ENCODE measurements at regions not wholly inside any gene's neighbourhood (a gene's known extent, or its start where the extent isn't known, plus 50 kb on each side); places are given as distances from the start of the nearest gene placed in this dataset.

- Mint-ChIP-seq H3K4me1 (no peaks in the 10 kb centered on the region), H3K4me3 (no peak overlapping the region), H3K36me3 (ENCODE audit: insufficient read depth) (no peaks in the 10 kb centered on the region), H3K27ac (ENCODE audit: low read depth) (no peak overlapping the region), H3K9me3 (peaks cover 12% of the 10 kb centered on the region), H3K27me3 (no peaks in the 10 kb centered on the region)
- ATAC-seq (replicated peaks; ENCODE audit: extremely low read depth, poor library complexity, severe bottlenecking) (no peak), DNase-seq (ENCODE audit: low spot score in 2 of 2) (no peak)
Measured at GRCh38 chr7:52320610-52321009, 714.8 kb upstream of the POM121L12 start.

GRCh38 chr7:52317921-52318320 is 717.5 kb upstream of the POM121L12 start:
- no peak overlapping the region for H3K4me3 Mint-ChIP-seq
- H3K4me1 Mint-ChIP-seq = no peaks in the 10 kb centered on the region
- H3K9me3 Mint-ChIP-seq = peaks cover 10% of the 10 kb centered on the region
- DNase-seq (ENCODE audit: low spot score in 2 of 2) = no peak
- no peaks in the 10 kb centered on the region for H3K27me3 Mint-ChIP-seq
- H3K36me3 Mint-ChIP-seq (ENCODE audit: insufficient read depth) = peaks cover 3% of the 10 kb centered on the region
- H3K27ac Mint-ChIP-seq (ENCODE audit: low read depth) = no peak overlapping the region
- ATAC-seq (replicated peaks; ENCODE audit: extremely low read depth, poor library complexity, severe bottlenecking) = no peak

- no peaks in the 10 kb centered on the region for H3K27me3 Mint-ChIP-seq
- H3K4me1 Mint-ChIP-seq = no peaks in the 10 kb centered on the region
- peaks cover 15% of the 10 kb centered on the region for H3K9me3 Mint-ChIP-seq
- ATAC-seq (replicated peaks; ENCODE audit: extremely low read depth, poor library complexity, severe bottlenecking) (no peak), DNase-seq (ENCODE audit: low spot score in 2 of 2) (no peak)
- H3K36me3 Mint-ChIP-seq (ENCODE audit: insufficient read depth) = peaks cover 3% of the 10 kb centered on the region
- no peak overlapping the region for H3K27ac Mint-ChIP-seq (ENCODE audit: low read depth)
- H3K4me3 Mint-ChIP-seq = no peak overlapping the region
Measured at GRCh38 chr7:52311886-52312285, 723.5 kb upstream of the POM121L12 start.

GRCh38 chr7:52309631-52310030 is 725.8 kb upstream of the POM121L12 start:
- ATAC-seq (replicated peaks; ENCODE audit: extremely low read depth, poor library complexity, severe bottlenecking) (no peak), DNase-seq (ENCODE audit: low spot score in 2 of 2) (no peak)
- no peak overlapping the region for H3K4me3 Mint-ChIP-seq
- H3K27me3 Mint-ChIP-seq = no peaks in the 10 kb centered on the region
- no peaks in the 10 kb centered on the region for H3K4me1 Mint-ChIP-seq
- H3K9me3 Mint-ChIP-seq = peaks cover 15% of the 10 kb centered on the region
- H3K36me3 Mint-ChIP-seq (ENCODE audit: insufficient read depth) = peaks cover 3% of the 10 kb centered on the region
- no peak overlapping the region for H3K27ac Mint-ChIP-seq (ENCODE audit: low read depth)

GRCh38 chr7:52302765-52303520 is 732.5 kb upstream of the POM121L12 start:
- Mint-ChIP-seq H3K9me3 (peaks cover 15% of the 10 kb centered on the region), H3K4me3 (no peak overlapping the region), H3K27me3 (no peaks in the 10 kb centered on the region), H3K36me3 (ENCODE audit: insufficient read depth) (no peaks in the 10 kb centered on the region), H3K4me1 (no peaks in the 10 kb centered on the region), H3K27ac (ENCODE audit: low read depth) (no peak overlapping the region)
- no peak for ATAC-seq (replicated peaks; ENCODE audit: extremely low read depth, poor library complexity, severe bottlenecking)
- DNase-seq (ENCODE audit: low spot score in 2 of 2) = no peak

- Mint-ChIP-seq H3K4me1 (no peaks in the 10 kb centered on the region), H3K4me3 (no peak overlapping the region), H3K36me3 (ENCODE audit: insufficient read depth) (no peaks in the 10 kb centered on the region), H3K9me3 (peaks cover 15% of the 10 kb centered on the region), H3K27me3 (no peaks in the 10 kb centered on the region), H3K27ac (ENCODE audit: low read depth) (no peak overlapping the region)
- DNase-seq (ENCODE audit: low spot score in 2 of 2) (no peak), ATAC-seq (replicated peaks; ENCODE audit: extremely low read depth, poor library complexity, severe bottlenecking) (no peak)
Measured at GRCh38 chr7:52297128-52297527, 738.3 kb upstream of the POM121L12 start.

GRCh38 chr7:52294942-52295341 is 740.5 kb upstream of the POM121L12 start:
- H3K9me3 Mint-ChIP-seq = peaks cover 8% of the 10 kb centered on the region
- H3K36me3 Mint-ChIP-seq (ENCODE audit: insufficient read depth) = no peaks in the 10 kb centered on the region
- H3K27me3 Mint-ChIP-seq = no peaks in the 10 kb centered on the region
- H3K4me3 Mint-ChIP-seq = no peak overlapping the region
- ATAC-seq (replicated peaks; ENCODE audit: extremely low read depth, poor library complexity, severe bottlenecking) (no peak), DNase-seq (ENCODE audit: low spot score in 2 of 2) (no peak)
- no peak overlapping the region for H3K27ac Mint-ChIP-seq (ENCODE audit: low read depth)
- H3K4me1 Mint-ChIP-seq = no peaks in the 10 kb centered on the region

- Mint-ChIP-seq H3K4me1 (no peaks in the 10 kb centered on the region), H3K4me3 (no peak overlapping the region), H3K27ac (ENCODE audit: low read depth) (no peak overlapping the region), H3K36me3 (ENCODE audit: insufficient read depth) (no peaks in the 10 kb centered on the region), H3K27me3 (no peaks in the 10 kb centered on the region), H3K9me3 (peaks cover 6% of the 10 kb centered on the region)
- ATAC-seq (replicated peaks; ENCODE audit: extremely low read depth, poor library complexity, severe bottlenecking) (no peak), DNase-seq (ENCODE audit: low spot score in 2 of 2) (no peak)
Measured at GRCh38 chr7:52289247-52289646, 746.2 kb upstream of the POM121L12 start.

GRCh38 chr7:52287698-52288097 is 747.7 kb upstream of the POM121L12 start:
- Mint-ChIP-seq H3K9me3 (peaks cover 11% of the 10 kb centered on the region), H3K4me1 (no peaks in the 10 kb centered on the region), H3K27ac (ENCODE audit: low read depth) (no peak overlapping the region), H3K36me3 (ENCODE audit: insufficient read depth) (no peaks in the 10 kb centered on the region), H3K27me3 (no peaks in the 10 kb centered on the region), H3K4me3 (no peak overlapping the region)
- no peak for ATAC-seq (replicated peaks; ENCODE audit: extremely low read depth, poor library complexity, severe bottlenecking)
- DNase-seq (ENCODE audit: low spot score in 2 of 2) = no peak

GRCh38 chr7:52285689-52286088 is 749.7 kb upstream of the POM121L12 start:
- ATAC-seq (replicated peaks; ENCODE audit: extremely low read depth, poor library complexity, severe bottlenecking) (no peak), DNase-seq (ENCODE audit: low spot score in 2 of 2) (no peak)
- H3K27ac Mint-ChIP-seq (ENCODE audit: low read depth) = no peak overlapping the region
- no peaks in the 10 kb centered on the region for H3K36me3 Mint-ChIP-seq (ENCODE audit: insufficient read depth)
- no peaks in the 10 kb centered on the region for H3K4me1 Mint-ChIP-seq
- H3K4me3 Mint-ChIP-seq = no peak overlapping the region
- H3K27me3 Mint-ChIP-seq = no peaks in the 10 kb centered on the region
- peaks cover 21% of the 10 kb centered on the region for H3K9me3 Mint-ChIP-seq

GRCh38 chr7:52283335-52283734 is 752.1 kb upstream of the POM121L12 start:
- peaks cover 30% of the 10 kb centered on the region for H3K9me3 Mint-ChIP-seq
- no peak for ATAC-seq (replicated peaks; ENCODE audit: extremely low read depth, poor library complexity, severe bottlenecking)
- no peak overlapping the region for H3K27ac Mint-ChIP-seq (ENCODE audit: low read depth)
- no peak overlapping the region for H3K4me3 Mint-ChIP-seq
- H3K36me3 Mint-ChIP-seq (ENCODE audit: insufficient read depth) = no peaks in the 10 kb centered on the region
- no peaks in the 10 kb centered on the region for H3K27me3 Mint-ChIP-seq
- no peaks in the 10 kb centered on the region for H3K4me1 Mint-ChIP-seq
- no peak for DNase-seq (ENCODE audit: low spot score in 2 of 2)

GRCh38 chr7:52273685-52274610 is 761.5 kb upstream of the POM121L12 start:
- Mint-ChIP-seq H3K27ac (ENCODE audit: low read depth) (no peak overlapping the region), H3K9me3 (peaks cover 10% of the 10 kb centered on the region), H3K4me1 (no peaks in the 10 kb centered on the region), H3K27me3 (no peaks in the 10 kb centered on the region), H3K4me3 (no peak overlapping the region), H3K36me3 (ENCODE audit: insufficient read depth) (no peaks in the 10 kb centered on the region)
- DNase-seq (ENCODE audit: low spot score in 2 of 2) (no peak), ATAC-seq (replicated peaks; ENCODE audit: extremely low read depth, poor library complexity, severe bottlenecking) (no peak)

- DNase-seq (ENCODE audit: low spot score in 2 of 2) = no peak
- no peak for ATAC-seq (replicated peaks; ENCODE audit: extremely low read depth, poor library complexity, severe bottlenecking)
- Mint-ChIP-seq H3K27ac (ENCODE audit: low read depth) (no peak overlapping the region), H3K4me1 (no peaks in the 10 kb centered on the region), H3K27me3 (no peaks in the 10 kb centered on the region), H3K4me3 (no peak overlapping the region), H3K9me3 (no peaks in the 10 kb centered on the region), H3K36me3 (ENCODE audit: insufficient read depth) (no peaks in the 10 kb centered on the region)
Measured at GRCh38 chr7:52271703-52272102, 763.7 kb upstream of the POM121L12 start.

Measured in central memory CD8-positive, alpha-beta T cell (primary cell).